ENCODE measurements at regions not wholly inside any gene's neighbourhood (a gene's known extent, or its start where the extent isn't known, plus 50 kb on each side); places are given as distances from the start of the nearest gene placed in this dataset.

- no peak for DNase-seq
Observed at GRCh38 chr12:68559984-68560850, 50.5 kb upstream of the RAP1B start.

- no peak for DNase-seq
Observed at GRCh38 chr12:68560851-68561422, 49.8 kb upstream of the RAP1B start.

Data from NCI-H524 (cell line).